MM.1S (cell line): ENCODE measurements at regions not wholly inside any gene's neighbourhood (a gene's known extent, or its start where the extent isn't known, plus 50 kb on each side); places are given as distances from the start of the nearest gene placed in this dataset.

Experiments
- DNase-seq: peaks from one replicate; pipeline ENCODE4 v3.0.0-alpha.2; 2015
- H2AFZ ChIP-seq: fragments of 300-600 bp; sonication (generic); 2 replicates; pipeline ENCODE4 v1.6.0; 2016; ENCODE audit warnings: antibody characterized with exemption, low read length
- H3F3A ChIP-seq: fragments of 300-600 bp; sonication (generic); 2 replicates; pipeline ENCODE4 v1.6.1; 2016; ENCODE audit warnings: mild to moderate bottlenecking, antibody characterized with exemption, low read length, moderate library complexity, mixed read lengths; ENCODE audit not compliant: insufficient read depth
- H3K27ac ChIP-seq: fragments of 300-600 bp; sonication (generic); 2 replicates; pipeline ENCODE4 v1.5.1; 2016; ENCODE audit warnings: mild to moderate bottlenecking, low read length
- H3K27me3 ChIP-seq: fragments of 300-600 bp; sonication (generic); replicated peaks from 2 replicates; pipeline ENCODE4 v1.6.0; 2016; ENCODE audit warnings: low read length; ENCODE audit not compliant: insufficient read depth
- H3K36me3 ChIP-seq: fragments of 300-600 bp; sonication (generic); replicated peaks from 2 replicates; pipeline ENCODE4 v1.6.1; 2016; ENCODE audit warnings: mild to moderate bottlenecking, low read length, mixed read lengths; ENCODE audit not compliant: insufficient read depth
- H3K4me1 ChIP-seq: fragments of 300-600 bp; sonication (generic); 2 replicates; pipeline ENCODE4 v1.6.1; 2016; ENCODE audit warnings: low read length, mixed read lengths
- H3K4me2 ChIP-seq: fragments of 300-600 bp; sonication (generic); 2 replicates; pipeline ENCODE4 v1.6.0; 2016; ENCODE audit warnings: low read depth, low read length
- H3K4me3 ChIP-seq: fragments of 300-600 bp; sonication (generic); 2 replicates; pipeline ENCODE4 v1.5.1; 2016; ENCODE audit warnings: low read length, mixed read lengths
- H3K79me2 ChIP-seq: fragments of 300-600 bp; sonication (generic); 2 replicates; pipeline ENCODE4 v1.6.1; 2016; ENCODE audit warnings: mixed run types, low read length, mixed read lengths
- H3K9ac ChIP-seq: fragments of 300-600 bp; sonication (generic); 2 replicates; pipeline ENCODE4 v1.6.1; 2016; ENCODE audit warnings: low read length, mixed read lengths
- H3K9me2 ChIP-seq: fragments of 300-600 bp; sonication (generic); replicated peaks from 2 replicates; pipeline ENCODE4 v1.6.1; 2016; ENCODE audit warnings: mild to moderate bottlenecking, low read length, mixed read lengths; ENCODE audit not compliant: insufficient read depth
- H3K9me3 ChIP-seq: fragments of 300-600 bp; sonication (generic); replicated peaks from 2 replicates; pipeline ENCODE4 v1.6.1; 2016; ENCODE audit warnings: mild to moderate bottlenecking, low read length, mixed read lengths; ENCODE audit not compliant: insufficient read depth
- H4K20me1 ChIP-seq: fragments of 300-600 bp; sonication (generic); 2 replicates; pipeline ENCODE4 v1.6.1; 2016; ENCODE audit warnings: mild to moderate bottlenecking, low read length, moderate library complexity, mixed read lengths; ENCODE audit not compliant: insufficient read depth
- CTCF ChIP-seq: fragments of 300-600 bp; sonication (generic); IDR thresholded peaks from 2 replicates; pipeline ENCODE4 v1.5.1; 2016; ENCODE audit warnings: antibody characterized with exemption, low read length, mixed read lengths
- EZH2 ChIP-seq: fragments of 300-600 bp; sonication (generic); optimal IDR thresholded peaks from 2 replicates; pipeline ENCODE3; 2017; ENCODE audit warnings: low read depth, mild to moderate bottlenecking, antibody characterized with exemption, low read length, mixed read lengths
- EZH2phosphoT487 ChIP-seq: fragments of 300-600 bp; sonication (generic); IDR thresholded peaks from 2 replicates; pipeline ENCODE4 v1.6.1; 2018; ENCODE audit warnings: antibody characterized with exemption, low read length

- Histone ChIP-seq H4K20me1 (no peaks in the 10 kb centered on the region), H3K79me2 (no peaks in the 10 kb centered on the region), H3K4me2 (no peak overlapping the region), H3F3A (no peaks in the 10 kb centered on the region), H3K9me2 (no peaks in the 10 kb centered on the region), H3K27me3 (no peaks in the 10 kb centered on the region), H3K36me3 (no peaks in the 10 kb centered on the region), H2AFZ (no peak overlapping the region), H3K4me3 (no peak overlapping the region), H3K27ac (no peak overlapping the region), H3K9ac (no peak overlapping the region), H3K9me3 (no peaks in the 10 kb centered on the region), H3K4me1 (no peaks in the 10 kb centered on the region)
- DNase-seq, result no peak
- TF ChIP-seq EZH2phosphoT487, result no peak
- TF ChIP-seq CTCF, result no peak
- no peak for TF ChIP-seq EZH2
Observed at GRCh38 chr6:87869064-87869905, 167.3 kb upstream of the AKIRIN2 start.

GRCh38 chr6:87860902-87861301, 158.9 kb upstream of the AKIRIN2 start:
- Histone ChIP-seq H2AFZ (no peak overlapping the region), H3K9ac (no peak overlapping the region), H3K9me2 (no peaks in the 10 kb centered on the region), H3K27me3 (no peaks in the 10 kb centered on the region), H3K79me2 (no peaks in the 10 kb centered on the region), H3K4me2 (no peak overlapping the region), H3K9me3 (no peaks in the 10 kb centered on the region), H3K27ac (no peak overlapping the region), H3F3A (no peaks in the 10 kb centered on the region), H4K20me1 (no peaks in the 10 kb centered on the region), H3K4me3 (no peak overlapping the region), H3K36me3 (no peaks in the 10 kb centered on the region), H3K4me1 (no peaks in the 10 kb centered on the region)
- TF ChIP-seq CTCF, result no peak
- no peak for TF ChIP-seq EZH2
- no peak for TF ChIP-seq EZH2phosphoT487
- no peak for DNase-seq

- Histone ChIP-seq H3K79me2 (no peaks in the 10 kb centered on the region), H3K27ac (no peak overlapping the region), H3K4me2 (no peak overlapping the region), H3K4me1 (no peaks in the 10 kb centered on the region), H3K9ac (no peak overlapping the region), H3K9me2 (no peaks in the 10 kb centered on the region), H4K20me1 (no peaks in the 10 kb centered on the region), H2AFZ (no peak overlapping the region), H3K9me3 (no peaks in the 10 kb centered on the region), H3K27me3 (no peaks in the 10 kb centered on the region), H3K4me3 (no peak overlapping the region), H3F3A (no peaks in the 10 kb centered on the region), H3K36me3 (no peaks in the 10 kb centered on the region)
- no peak for DNase-seq
- TF ChIP-seq EZH2phosphoT487 (no peak), EZH2 (no peak), CTCF (no peak)
Observed at GRCh38 chr6:87858440-87858839, 156.4 kb upstream of the AKIRIN2 start.
